A673 (cell line): ENCODE measurements at regions not wholly inside any gene's neighbourhood (a gene's known extent, or its start where the extent isn't known, plus 50 kb on each side); places are given as distances from the start of the nearest gene placed in this dataset.
"Not testable (repeated sequence)": the region's sequence is repeated elsewhere in the genome, so short reads cannot be mapped to it uniquely, and the experiment has no call there.

Experiments used
- EZH2 ChIP-seq: fragments of 200-600 bp; sonication (generic); IDR thresholded peaks from 2 replicates; pipeline ENCODE4 v1.6.1; 2017; ENCODE audit warnings: borderline replicate concordance, low read depth, mild to moderate bottlenecking, mixed read lengths, antibody characterized with exemption, low read length; ENCODE audit not compliant: poor library complexity, severe bottlenecking
- TF ChIP-seq, protein P1 (sequence below): fragments of 300-800, 200-600 bp; sonication (generic); conservative IDR thresholded peaks from 2 replicates; pipeline ENCODE4 v1.5.1; 2017; ENCODE audit warnings: low read depth, mild to moderate bottlenecking, antibody characterized with exemption, low read length, moderate library complexity, mixed read lengths

DNA sequence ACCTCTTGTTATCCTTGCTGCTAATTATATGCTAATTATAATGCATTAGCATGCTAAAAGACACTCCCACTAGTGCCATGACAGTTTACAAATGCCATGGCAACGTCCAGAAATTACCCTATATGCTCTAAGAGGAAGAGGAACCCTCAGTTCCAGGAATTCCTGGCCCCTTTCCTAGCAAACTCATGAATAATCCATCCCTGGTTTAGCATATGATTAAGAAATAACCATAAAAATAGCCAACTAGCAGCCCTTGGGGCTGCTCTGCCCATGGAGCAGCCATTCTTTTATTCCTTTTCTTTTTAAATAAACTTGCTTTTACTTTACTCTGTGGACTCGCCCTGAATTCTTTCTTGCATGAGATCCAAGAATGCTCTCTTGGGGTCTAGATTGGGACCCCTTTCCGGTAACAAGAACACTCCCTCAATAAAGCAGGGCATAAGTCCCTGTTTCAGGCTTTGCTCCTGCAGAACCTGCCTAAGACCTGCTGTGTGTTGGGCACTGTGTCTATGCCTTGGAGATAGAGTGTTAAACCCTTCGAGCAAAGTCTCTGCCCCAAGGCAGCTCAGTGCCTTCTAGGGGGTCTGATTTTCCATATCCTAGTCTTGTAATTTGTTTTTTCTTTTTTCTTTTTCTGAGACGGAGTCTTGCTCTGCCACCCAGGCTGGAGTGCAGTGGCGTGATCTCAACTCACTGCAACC lies 345.0 kb downstream of the NPIPA7 start:
- TF ChIP-seq, protein P1, sequence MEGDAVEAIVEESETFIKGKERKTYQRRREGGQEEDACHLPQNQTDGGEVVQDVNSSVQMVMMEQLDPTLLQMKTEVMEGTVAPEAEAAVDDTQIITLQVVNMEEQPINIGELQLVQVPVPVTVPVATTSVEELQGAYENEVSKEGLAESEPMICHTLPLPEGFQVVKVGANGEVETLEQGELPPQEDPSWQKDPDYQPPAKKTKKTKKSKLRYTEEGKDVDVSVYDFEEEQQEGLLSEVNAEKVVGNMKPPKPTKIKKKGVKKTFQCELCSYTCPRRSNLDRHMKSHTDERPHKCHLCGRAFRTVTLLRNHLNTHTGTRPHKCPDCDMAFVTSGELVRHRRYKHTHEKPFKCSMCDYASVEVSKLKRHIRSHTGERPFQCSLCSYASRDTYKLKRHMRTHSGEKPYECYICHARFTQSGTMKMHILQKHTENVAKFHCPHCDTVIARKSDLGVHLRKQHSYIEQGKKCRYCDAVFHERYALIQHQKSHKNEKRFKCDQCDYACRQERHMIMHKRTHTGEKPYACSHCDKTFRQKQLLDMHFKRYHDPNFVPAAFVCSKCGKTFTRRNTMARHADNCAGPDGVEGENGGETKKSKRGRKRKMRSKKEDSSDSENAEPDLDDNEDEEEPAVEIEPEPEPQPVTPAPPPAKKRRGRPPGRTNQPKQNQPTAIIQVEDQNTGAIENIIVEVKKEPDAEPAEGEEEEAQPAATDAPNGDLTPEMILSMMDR, result not testable (repeated sequence)
- not testable (repeated sequence) for TF ChIP-seq EZH2
